Endothelial cell of umbilical vein (primary cell): ENCODE measurements at regions not wholly inside any gene's neighbourhood (a gene's known extent, or its start where the extent isn't known, plus 50 kb on each side); places are given as distances from the start of the nearest gene placed in this dataset.
A peak's percentile ranks its signal among the peaks of the same experiment; 100 is the strongest.

Experiments used
- BruUV-seq: library from RNA; stranded (reverse); fragments of 400-500 nt; replicated peaks from 2 replicates; lab custom pipeline; 2021; lab: Mats Ljungman, UMichigan
- CTCF ChIA-PET: fragments of 300-600, 350-600 bp; sonication (Branson Sonifier 250); formaldehyde crosslinking; loops from one replicate; lab custom pipeline; 2021; ENCODE audit warnings: antibody characterized with exemption, inconsistent platforms; lab: Charles Lee
- POLR2A ChIA-PET: fragments of 300-600, 350-600 bp; sonication (Branson Sonifier 250); formaldehyde crosslinking; loops from one replicate; lab custom pipeline; 2021; ENCODE audit warnings: antibody characterized with exemption, inconsistent platforms; lab: Charles Lee
- DNase-seq: peaks from one replicate; pipeline ENCODE4 v3.0.0-alpha.2; 2011; ENCODE audit warnings: low read depth, low spot score
- FAIRE-seq: peaks from 2 replicates; lab custom pipeline; 2011; peaks lifted over from hg19 to GRCh38; lab: Jason Lieb, UNC
- H2AFZ ChIP-seq: 2 replicates; pipeline ENCODE4 v1.6.0; 2012; ENCODE audit warnings: low read depth, low read length, control low read depth, inconsistent platforms
- H3K27ac ChIP-seq: 2 replicates; pipeline ENCODE4 v1.5.1; 2011; ENCODE audit warnings: low read depth, mild to moderate bottlenecking, control low read depth, low read length, moderate library complexity; ENCODE audit not compliant: insufficient read depth
- H3K27me3 ChIP-seq, 2 experiments: 2 replicates each; pipeline versions ENCODE4 v1.6.0 to v1.6.1; 2011; ENCODE audit warnings: low read length in 2 of 2, mixed read lengths in 1 of 2; ENCODE audit not compliant: control insufficient read depth in 2 of 2, insufficient read depth in 2 of 2
- H3K36me3 ChIP-seq, 2 experiments: 2 replicates in 1 of 2; 3 replicates in 1 of 2; pipeline ENCODE4 v1.5.1; 2011; ENCODE audit warnings: low read length in 2 of 2, mild to moderate bottlenecking in 1 of 2, moderate library complexity in 1 of 2; ENCODE audit not compliant: control insufficient read depth in 2 of 2, insufficient read depth in 2 of 2; ENCODE audit errors: extremely low read depth in 1 of 2
- H3K4me1 ChIP-seq: 3 replicates; pipeline ENCODE4 v1.5.1; 2011; ENCODE audit warnings: mild to moderate bottlenecking, low read length; ENCODE audit not compliant: control insufficient read depth, insufficient read depth; ENCODE audit errors: extremely low read depth
- H3K4me2 ChIP-seq: 2 replicates; pipeline ENCODE4 v1.6.1; 2011; ENCODE audit warnings: low read length, control low read depth, mixed read lengths; ENCODE audit not compliant: insufficient read depth
- H3K4me3 ChIP-seq, 3 experiments: fragments of 200-600 bp in 1 of 3; sonication (generic), shearing (Covaris generic) in 1 of 3; replicated peaks in 1 of 3; 2 replicates each; pipeline ENCODE4 v1.5.1; 2011 to 2016; ENCODE audit warnings: control low read depth in 3 of 3, low read length in 3 of 3, mild to moderate bottlenecking in 2 of 3, inconsistent platforms in 1 of 3, low read depth in 1 of 3, moderate library complexity in 1 of 3; ENCODE audit not compliant: insufficient read depth in 1 of 3
- H3K79me2 ChIP-seq: 2 replicates; pipeline ENCODE4 v1.6.0; 2012; ENCODE audit warnings: low read length, inconsistent platforms; ENCODE audit not compliant: control insufficient read depth, insufficient read depth
- H3K9ac ChIP-seq: replicated peaks from 2 replicates; pipeline ENCODE3; 2011; ENCODE audit warnings: low read length, control low read depth; ENCODE audit not compliant: insufficient read depth; ENCODE audit errors: extremely low read depth
- H3K9me1 ChIP-seq: replicated peaks from 3 replicates; pipeline ENCODE4 v1.6.0; 2011; ENCODE audit warnings: mild to moderate bottlenecking, low read length; ENCODE audit not compliant: control insufficient read depth, insufficient read depth; ENCODE audit errors: extremely low read depth
- H3K9me3 ChIP-seq: replicated peaks from 2 replicates; pipeline ENCODE4 v1.5.1; 2012; ENCODE audit warnings: low read length, inconsistent platforms; ENCODE audit not compliant: control insufficient read depth, insufficient read depth
- H4K20me1 ChIP-seq: replicated peaks from 2 replicates; pipeline ENCODE3; 2011; ENCODE audit warnings: mild to moderate bottlenecking, low read length; ENCODE audit not compliant: control insufficient read depth, insufficient read depth; ENCODE audit errors: extremely low read depth
- EZH2 ChIP-seq: IDR thresholded peaks from 2 replicates; pipeline ENCODE4 v1.6.1; 2012; ENCODE audit warnings: borderline replicate concordance, low read depth, mild to moderate bottlenecking, moderate library complexity, low read length, inconsistent platforms; ENCODE audit not compliant: severe bottlenecking
- FOS ChIP-seq: IDR thresholded peaks from 2 replicates; pipeline ENCODE4 v1.6.1; 2011; ENCODE audit warnings: mild to moderate bottlenecking, low read length, moderate library complexity, borderline replicate concordance; ENCODE audit not compliant: insufficient read depth
- GATA2 ChIP-seq: IDR thresholded peaks from 2 replicates; pipeline ENCODE4 v1.7.0; 2011; ENCODE audit warnings: low read depth, mild to moderate bottlenecking, moderate library complexity, mixed read lengths, low read length; ENCODE audit not compliant: insufficient read length, insufficient read depth
- JUN ChIP-seq: IDR thresholded peaks from 2 replicates; pipeline ENCODE4 v1.6.1; 2011; ENCODE audit warnings: borderline replicate concordance, low read depth; ENCODE audit not compliant: insufficient read length, insufficient read depth
- MYC ChIP-seq: IDR thresholded peaks from one replicate; pipeline ENCODE4 v1.6.1; 2011; ENCODE audit warnings: mild to moderate bottlenecking, low read depth, low read length
- POLR2A ChIP-seq: IDR thresholded peaks from 2 replicates; pipeline ENCODE4 v1.6.1; 2012; ENCODE audit warnings: low read depth, mild to moderate bottlenecking, control low read depth, low read length
- POLR2AphosphoS5 ChIP-seq: IDR thresholded peaks from 2 replicates; pipeline ENCODE4 v1.6.1; 2012; ENCODE audit warnings: low read depth, mild to moderate bottlenecking, control low read depth, low read length, moderate library complexity; ENCODE audit not compliant: insufficient read depth
- dilution Hi-C: fragments of 300-500 bp; cut with MboI; formaldehyde crosslinking; loops from one replicate; pipeline ENCODE4 v1.15.0; 2019; ENCODE audit warnings: low sequenced_read_pairs; ENCODE audit not compliant: extremely low pct_ligation_motif_present
- intact Hi-C: fragments of 100-400 bp; cut with micrococcal nuclease; formaldehyde crosslinking; loops from one replicate; pipeline ENCODE4 v1.10.0; 2022
- TF ChIP-seq, protein P1 (sequence below): IDR thresholded peaks from 2 replicates; pipeline ENCODE4 v1.6.1; 2011; ENCODE audit not compliant: insufficient read depth, insufficient read length
- TF ChIP-seq, protein P2 (sequence below), 2 donors: IDR thresholded peaks; 1 replicate in 1 of 2; 2 replicates in 1 of 2; pipeline ENCODE4 v1.5.1; 2011; ENCODE audit warnings: low read length in 2 of 2, mild to moderate bottlenecking in 2 of 2, moderate library complexity in 2 of 2, control low read depth in 1 of 2, inconsistent platforms in 1 of 2, low read depth in 1 of 2; ENCODE audit not compliant: insufficient read depth in 1 of 2; ENCODE audit errors: extremely low read depth in 1 of 2

DNA sequence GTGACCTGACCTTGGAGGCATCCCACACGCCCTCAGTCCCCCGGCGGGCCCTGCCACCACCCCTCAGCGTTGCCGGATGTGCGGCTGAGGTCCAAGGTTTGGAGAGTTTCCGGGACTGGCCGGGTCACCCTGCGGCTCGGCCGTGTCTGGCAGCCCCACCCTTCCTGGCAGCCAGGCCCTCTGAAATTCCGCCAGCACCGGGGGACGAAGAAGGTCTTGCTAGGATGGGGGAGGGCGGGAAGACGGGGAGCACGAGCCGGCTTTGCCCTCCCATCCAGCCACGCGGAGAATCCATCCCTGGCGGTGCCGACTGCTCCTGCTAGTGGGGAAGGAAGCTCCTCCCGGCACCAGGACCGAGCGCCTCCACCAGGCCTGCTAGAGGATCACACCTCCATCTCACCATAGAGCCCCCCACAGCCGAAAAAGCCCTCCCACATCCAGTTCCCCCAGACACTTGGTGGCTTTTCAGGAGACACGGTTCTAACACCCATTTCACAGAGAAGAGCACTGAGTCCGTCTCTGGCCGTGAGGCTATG lies 81.5 kb downstream of the CPN2 start:
- TF ChIP-seq JUN = no peak
- TF ChIP-seq MYC = peak; percentile 51
- TF ChIP-seq, protein P1, sequence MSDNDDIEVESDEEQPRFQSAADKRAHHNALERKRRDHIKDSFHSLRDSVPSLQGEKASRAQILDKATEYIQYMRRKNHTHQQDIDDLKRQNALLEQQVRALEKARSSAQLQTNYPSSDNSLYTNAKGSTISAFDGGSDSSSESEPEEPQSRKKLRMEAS = peak; percentile 58
- TF ChIP-seq POLR2A = no peak
- no peak for TF ChIP-seq EZH2
- TF ChIP-seq POLR2AphosphoS5 = peak; percentile 94
- TF ChIP-seq FOS = no peak
- TF ChIP-seq, protein P2, sequence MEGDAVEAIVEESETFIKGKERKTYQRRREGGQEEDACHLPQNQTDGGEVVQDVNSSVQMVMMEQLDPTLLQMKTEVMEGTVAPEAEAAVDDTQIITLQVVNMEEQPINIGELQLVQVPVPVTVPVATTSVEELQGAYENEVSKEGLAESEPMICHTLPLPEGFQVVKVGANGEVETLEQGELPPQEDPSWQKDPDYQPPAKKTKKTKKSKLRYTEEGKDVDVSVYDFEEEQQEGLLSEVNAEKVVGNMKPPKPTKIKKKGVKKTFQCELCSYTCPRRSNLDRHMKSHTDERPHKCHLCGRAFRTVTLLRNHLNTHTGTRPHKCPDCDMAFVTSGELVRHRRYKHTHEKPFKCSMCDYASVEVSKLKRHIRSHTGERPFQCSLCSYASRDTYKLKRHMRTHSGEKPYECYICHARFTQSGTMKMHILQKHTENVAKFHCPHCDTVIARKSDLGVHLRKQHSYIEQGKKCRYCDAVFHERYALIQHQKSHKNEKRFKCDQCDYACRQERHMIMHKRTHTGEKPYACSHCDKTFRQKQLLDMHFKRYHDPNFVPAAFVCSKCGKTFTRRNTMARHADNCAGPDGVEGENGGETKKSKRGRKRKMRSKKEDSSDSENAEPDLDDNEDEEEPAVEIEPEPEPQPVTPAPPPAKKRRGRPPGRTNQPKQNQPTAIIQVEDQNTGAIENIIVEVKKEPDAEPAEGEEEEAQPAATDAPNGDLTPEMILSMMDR (IDR thresholded peaks at IDR 0.05; ENCODE audit: extremely low read depth in 1 of 2, insufficient read depth in 1 of 2, low read depth in 1 of 2, low read length in 2 of 2) = peak; percentile 51 to 78
- TF ChIP-seq GATA2 = peak; percentile 27
- H3K27me3 ChIP-seq = no peaks in the 10 kb centered on the region
- ChIA-PET POLR2A (interaction anchor here (0.5 to 2.4 kb wide), 8 partner anchors 26 to 133 kb away, joined by 3 to 16 read pairs (median 4); partner anchors contain the start of gene HES1), CTCF (interaction anchor here (0.6 to 4.6 kb wide), 28 partner anchors 8 to 604 kb away, joined by 3 to 101 read pairs (median 6); partner anchors contain the start of gene HES1)
- H4K20me1 ChIP-seq = no peaks in the 10 kb centered on the region
- peak overlapping the region; percentile 85 for H3K27ac ChIP-seq
- peak overlapping the region; percentile 65 for H3K9ac ChIP-seq
- intact Hi-C loops = loop anchor here (1.0 to 2.0 kb wide), 11 partner anchors 14 to 488 kb away; partner anchors contain the start of gene HES1
- FAIRE-seq (peak; percentile 94), DNase-seq (peak; percentile 85)
- peak overlapping the region; percentile 20 for H2AFZ ChIP-seq
- no TSS peak for BruUV-seq
- H3K4me3 ChIP-seq = no peak overlapping the region
- no peaks in the 10 kb centered on the region for H3K36me3 ChIP-seq
- H3K4me1 ChIP-seq = peaks cover 54% of the 10 kb centered on the region
- H3K79me2 ChIP-seq = no peaks in the 10 kb centered on the region
- dilution Hi-C loops = no loop called here
- no peaks in the 10 kb centered on the region for H3K9me3 ChIP-seq
- no peaks in the 10 kb centered on the region for H3K9me1 ChIP-seq
- H3K4me2 ChIP-seq = no peak overlapping the region
